GM23248 (cell line): ENCODE measurements at regions not wholly inside any gene's neighbourhood (a gene's known extent, or its start where the extent isn't known, plus 50 kb on each side); places are given as distances from the start of the nearest gene placed in this dataset.
"Not testable (repeated sequence)": the region's sequence is repeated elsewhere in the genome, so short reads cannot be mapped to it uniquely, and the experiment has no call there.

Experiments
- DNase-seq: peaks from one replicate; pipeline ENCODE4 v3.0.0-alpha.2; 2015
- H2AFZ ChIP-seq: fragments of 200-600 bp; sonication (generic); 2 replicates; pipeline ENCODE4 v1.6.1; 2016; ENCODE audit warnings: antibody characterized with exemption
- H3F3A ChIP-seq: fragments of 200-600 bp; sonication (generic); 2 replicates; pipeline ENCODE4 v1.6.1; 2016; ENCODE audit warnings: mild to moderate bottlenecking, antibody characterized with exemption, mixed run types; ENCODE audit not compliant: insufficient read depth
- H3K27ac ChIP-seq: fragments of 200-600 bp; sonication (generic); 2 replicates; pipeline ENCODE4 v1.5.1; 2016; ENCODE audit warnings: mild to moderate bottlenecking
- H3K27me3 ChIP-seq: fragments of 200-600 bp; sonication (generic); replicated peaks from 2 replicates; pipeline ENCODE4 v1.6.1; 2016; ENCODE audit warnings: mild to moderate bottlenecking; ENCODE audit not compliant: insufficient read depth
- H3K36me3 ChIP-seq: fragments of 200-600 bp; sonication (generic); 2 replicates; pipeline ENCODE4 v1.6.1; 2016; ENCODE audit warnings: low read depth, mild to moderate bottlenecking
- H3K4me1 ChIP-seq: fragments of 200-600 bp; sonication (generic); 2 replicates; pipeline ENCODE4 v1.6.1; 2016; ENCODE audit warnings: mild to moderate bottlenecking; ENCODE audit not compliant: insufficient read depth
- H3K4me2 ChIP-seq: fragments of 200-600 bp; sonication (generic); one replicate; pipeline ENCODE4 v1.6.1; 2016; ENCODE audit warnings: mild to moderate bottlenecking; ENCODE audit not compliant: unreplicated experiment
- H3K4me3 ChIP-seq: fragments of 200-600 bp; sonication (generic); 2 replicates; pipeline ENCODE4 v1.5.1; 2016; ENCODE audit warnings: mild to moderate bottlenecking
- H3K79me2 ChIP-seq: fragments of 200-600 bp; sonication (generic); 2 replicates; pipeline ENCODE4 v1.6.1; 2016; ENCODE audit warnings: mild to moderate bottlenecking; ENCODE audit not compliant: insufficient read depth
- H3K9ac ChIP-seq: fragments of 200-600 bp; sonication (generic); 2 replicates; pipeline ENCODE4 v1.6.1; 2016; ENCODE audit warnings: mild to moderate bottlenecking
- H3K9me2 ChIP-seq: fragments of 200-600 bp; sonication (generic); 2 replicates; pipeline ENCODE4 v1.6.1; 2016; ENCODE audit warnings: mixed run types, mild to moderate bottlenecking, moderate library complexity; ENCODE audit not compliant: insufficient read depth
- H3K9me3 ChIP-seq: fragments of 200-600 bp; sonication (generic); one replicate; pipeline ENCODE4 v1.6.1; 2017; ENCODE audit warnings: low read depth
- H4K20me1 ChIP-seq: fragments of 200-600 bp; sonication (generic); 2 replicates; pipeline ENCODE4 v1.6.0; 2016; ENCODE audit not compliant: insufficient read depth
- EZH2 ChIP-seq: fragments of 200-600 bp; sonication (generic); IDR thresholded peaks from 2 replicates; pipeline ENCODE4 v1.6.1; 2018; ENCODE audit warnings: antibody characterized with exemption, mild to moderate bottlenecking; ENCODE audit not compliant: insufficient read depth, poor library complexity, severe bottlenecking
- WGBS, 2 experiments: methylation state at CpG; one replicate each; pipeline ENCODE4 v1.1.6; 2015 to 2017; ENCODE audit warnings: low lambda C conversion rate in 2 of 2, low coverage in 1 of 2; ENCODE audit errors: missing lambda C conversion rate in 2 of 2; 5-methylcytosine and 5-hydroxymethylcytosine counted together
- in situ Hi-C: fragments of 300-500 bp; cut with MboI; formaldehyde crosslinking; loops from 2 replicates; pipeline ENCODE4 v1.15.0; 2020

DNA sequence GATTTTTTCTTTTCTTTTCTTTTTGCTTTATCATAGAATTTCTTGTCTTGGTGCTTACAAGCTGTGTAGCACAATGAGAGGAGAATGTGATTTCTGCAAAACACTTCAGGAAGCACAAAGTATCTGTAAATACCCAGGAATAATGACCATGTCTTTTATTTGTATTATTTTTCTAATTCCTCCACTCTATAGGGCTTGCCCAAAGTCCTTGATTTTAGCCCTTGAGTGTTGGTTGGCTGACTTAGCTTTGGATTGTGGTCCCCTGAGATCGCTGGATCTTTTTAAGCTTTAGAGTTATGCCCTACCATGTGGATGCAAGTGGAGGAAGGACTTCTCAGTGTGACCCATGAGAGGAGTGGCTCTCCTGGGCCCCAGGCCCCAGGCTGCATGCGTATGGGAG lies 52.2 kb downstream of the HOXC4 start:
- H3K4me2 ChIP-seq, H3K9me3 ChIP-seq, H3K36me3 ChIP-seq, H4K20me1 ChIP-seq, H3K79me2 ChIP-seq, H3F3A ChIP-seq, DNase-seq, H3K9me2 ChIP-seq, H3K4me1 ChIP-seq, H3K9ac ChIP-seq, in situ Hi-C loops, H2AFZ ChIP-seq, H3K4me3 ChIP-seq, H3K27ac ChIP-seq: not testable (repeated sequence)
- 63 to 75% methylated on average over 2 of the region's 2 CpGs for WGBS, 2 experiments
- H3K27me3 ChIP-seq = peaks cover 11% of the 10 kb centered on the region

GRCh38 chr12:54106252-54106651 lies 52.6 kb downstream of the HOXC4 start:
- Histone ChIP-seq H3K4me2 (peak overlapping the region; percentile 52), H3K4me3 (0 out of 2 replicates have a peak overlapping the region, but pooled peaks have one; percentile 43), H3K27me3 (peaks cover 11% of the 10 kb centered on the region)
- in situ Hi-C loops, H3K79me2 ChIP-seq, H3F3A ChIP-seq, H3K4me1 ChIP-seq, H3K9me2 ChIP-seq, H3K36me3 ChIP-seq, H3K9ac ChIP-seq, H4K20me1 ChIP-seq, H3K9me3 ChIP-seq, H2AFZ ChIP-seq, H3K27ac ChIP-seq: not testable (repeated sequence)
- 4 to 6% methylated on average over 23 to 28 of the region's 29 CpGs for WGBS, 2 experiments
- peak; percentile 13 for DNase-seq

DNA sequence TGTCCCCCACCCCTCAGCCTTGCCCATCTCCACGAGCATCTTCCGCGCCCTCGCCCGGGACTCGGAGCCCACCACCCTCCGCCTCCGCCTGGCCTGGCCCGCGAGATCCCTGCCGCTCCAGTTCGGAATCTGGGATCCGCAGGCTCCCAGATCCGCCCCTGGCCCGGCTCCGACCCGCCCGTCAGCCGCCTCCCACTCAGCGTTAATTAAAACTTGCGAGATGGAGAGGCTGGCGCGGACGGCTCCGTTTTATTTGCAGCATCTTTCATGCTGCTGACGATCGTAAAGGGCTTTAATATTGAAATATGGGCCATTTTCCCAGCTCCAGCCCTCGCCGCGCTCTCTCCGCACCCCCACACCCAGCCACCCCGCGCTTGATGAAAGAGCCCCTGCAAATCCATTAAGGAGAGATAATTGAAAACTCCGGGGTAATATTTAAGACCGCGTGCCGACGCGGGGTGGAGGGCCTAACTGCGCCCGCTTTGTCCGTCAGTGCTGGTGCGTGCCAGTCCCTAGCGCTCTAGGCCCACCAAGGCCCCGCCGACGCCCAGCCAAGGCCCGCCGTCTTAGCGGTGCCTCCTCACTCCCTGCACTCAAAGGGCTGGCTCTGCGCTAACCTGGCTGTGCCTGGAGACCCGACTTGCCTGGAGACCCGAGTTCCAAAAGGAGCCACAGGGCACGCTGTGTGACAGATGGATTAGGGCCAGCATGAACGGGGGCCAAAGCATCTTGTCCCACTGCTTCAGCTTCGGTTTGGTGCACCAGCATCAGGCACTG lies 53.4 kb downstream of the HOXC4 start:
- 0 out of 2 replicates have a peak overlapping the region, but pooled peaks have one; percentile 43 for H3K4me3 ChIP-seq
- H3K79me2 ChIP-seq, H3K4me1 ChIP-seq, in situ Hi-C loops, H3K9ac ChIP-seq, H4K20me1 ChIP-seq, H3K36me3 ChIP-seq, DNase-seq, H3K9me2 ChIP-seq, H2AFZ ChIP-seq, H3F3A ChIP-seq, H3K9me3 ChIP-seq, H3K4me2 ChIP-seq, H3K27ac ChIP-seq: not testable (repeated sequence)
- 21 to 27% methylated on average over 49 to 56 of the region's 56 CpGs for WGBS, 2 experiments
- H3K27me3 ChIP-seq = peaks cover 11% of the 10 kb centered on the region
- peak; percentile 41 for TF ChIP-seq EZH2

GRCh38 chr12:54112336-54112735 lies 58.7 kb downstream of the HOXC4 start:
- H3K9ac ChIP-seq, H3K27me3 ChIP-seq, H2AFZ ChIP-seq, in situ Hi-C loops, H3K27ac ChIP-seq, H4K20me1 ChIP-seq, H3K36me3 ChIP-seq, H3K79me2 ChIP-seq, H3K4me1 ChIP-seq, H3K4me2 ChIP-seq, H3K4me3 ChIP-seq, H3F3A ChIP-seq, H3K9me3 ChIP-seq, DNase-seq, H3K9me2 ChIP-seq: not testable (repeated sequence)
- 50 to 57% methylated on average over 5 to 6 of the region's 6 CpGs for WGBS, 2 experiments

DNA sequence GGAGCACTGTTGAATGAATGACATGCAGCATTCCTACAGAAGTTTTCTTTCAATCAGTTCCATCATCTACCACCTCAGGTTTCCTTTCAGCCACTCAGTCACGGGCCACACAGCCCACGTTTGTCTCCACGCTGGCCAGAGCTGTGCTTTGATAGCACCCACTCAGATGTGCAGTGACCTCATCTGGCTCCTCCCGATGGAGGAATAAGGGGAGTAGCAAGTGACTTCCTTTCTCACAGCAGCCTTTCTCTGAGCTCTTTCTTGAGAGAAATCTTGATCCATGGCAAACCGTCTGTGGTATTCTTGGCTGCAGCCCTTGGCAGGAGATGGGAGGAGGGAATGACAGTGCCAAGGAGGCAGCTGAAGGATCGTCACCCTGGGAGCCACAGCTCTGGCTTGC lies 62.4 kb downstream of the HOXC4 start:
- WGBS, 2 experiments = 8% methylated on average over 6 of the region's 6 CpGs
- H3K4me2 ChIP-seq, in situ Hi-C loops: not testable (repeated sequence)

DNA sequence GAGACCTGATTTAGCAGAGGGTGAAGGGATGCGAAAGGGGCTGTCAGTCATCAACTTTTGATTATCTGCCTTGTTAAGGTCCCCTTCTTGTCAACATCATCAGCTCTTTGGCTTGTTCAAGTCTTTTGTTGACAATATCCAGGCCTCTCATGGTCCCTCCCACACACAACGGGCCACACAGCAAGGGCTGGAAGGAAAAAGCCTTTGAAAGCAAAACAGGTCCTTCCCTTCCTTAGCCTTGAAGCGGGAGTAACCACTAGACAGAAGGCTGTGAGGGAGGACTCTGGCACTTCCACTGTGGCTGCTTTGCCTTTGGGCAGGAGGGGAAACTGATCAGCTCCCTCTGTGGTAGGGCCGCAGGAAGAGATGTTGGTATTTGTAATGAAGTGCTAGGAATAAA lies 63.8 kb downstream of the HOXC4 start:
- H3K4me1 ChIP-seq, H3K4me3 ChIP-seq, H4K20me1 ChIP-seq, in situ Hi-C loops, H3K9me2 ChIP-seq, H3K79me2 ChIP-seq, DNase-seq, H3K9ac ChIP-seq, H3F3A ChIP-seq, H3K27ac ChIP-seq, H3K9me3 ChIP-seq, H2AFZ ChIP-seq, H3K4me2 ChIP-seq, H3K36me3 ChIP-seq, H3K27me3 ChIP-seq: not testable (repeated sequence)
- 85 to 89% methylated on average over 4 of the region's 4 CpGs for WGBS, 2 experiments

More for the DNA sequence above, 62.4 kb downstream of the HOXC4 start:
- peak; percentile 74 for DNase-seq
- H3K4me1 ChIP-seq, H4K20me1 ChIP-seq, H3K27me3 ChIP-seq, H3K9me3 ChIP-seq, H3K9me2 ChIP-seq, H3K27ac ChIP-seq, H3K4me3 ChIP-seq, H3K79me2 ChIP-seq, H3F3A ChIP-seq, H3K36me3 ChIP-seq, H3K9ac ChIP-seq, H2AFZ ChIP-seq: not testable (repeated sequence)

DNA sequence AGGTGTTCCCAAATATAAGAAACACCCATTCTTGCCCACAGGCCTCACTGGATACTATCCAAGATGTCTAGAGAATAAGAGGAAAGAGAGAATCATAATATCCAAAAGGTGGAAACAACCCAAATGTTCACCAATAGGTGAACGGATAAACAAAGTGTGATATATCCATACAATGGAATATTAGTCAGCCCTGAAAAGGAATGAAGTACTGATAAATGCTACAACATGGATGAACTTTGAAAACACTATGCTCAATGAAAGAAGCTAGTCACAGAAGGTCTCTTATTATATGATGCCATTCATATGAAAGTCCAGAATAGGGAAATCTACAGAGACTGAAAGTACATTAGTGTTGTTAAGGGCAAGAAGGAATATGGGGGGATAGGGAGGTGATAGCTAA lies 65.4 kb downstream of the HOXC4 start:
- DNase-seq, H4K20me1 ChIP-seq, H3F3A ChIP-seq, H3K9me2 ChIP-seq, H3K4me2 ChIP-seq, in situ Hi-C loops, H2AFZ ChIP-seq, H3K4me3 ChIP-seq, H3K27me3 ChIP-seq, H3K79me2 ChIP-seq, H3K36me3 ChIP-seq, H3K9ac ChIP-seq, H3K9me3 ChIP-seq, H3K4me1 ChIP-seq, H3K27ac ChIP-seq: not testable (repeated sequence)
- WGBS, 2 experiments = 94 to 100% methylated on average over 1 of the region's 1 CpG
